NCI-H1930 (cell line): ENCODE measurements at regions not wholly inside any gene's neighbourhood (a gene's known extent, or its start where the extent isn't known, plus 50 kb on each side); places are given as distances from the start of the nearest gene placed in this dataset.
A peak's percentile ranks its signal among the peaks of the same experiment; 100 is the strongest.
"Not testable (repeated sequence)": the region's sequence is repeated elsewhere in the genome, so short reads cannot be mapped to it uniquely, and the experiment has no call there.

ENCODE experiments used
- DNase-seq, 2 experiments: peaks; one replicate each; lab custom pipeline; 2025; lab: John Stamatoyannopoulos, UW

DNA sequence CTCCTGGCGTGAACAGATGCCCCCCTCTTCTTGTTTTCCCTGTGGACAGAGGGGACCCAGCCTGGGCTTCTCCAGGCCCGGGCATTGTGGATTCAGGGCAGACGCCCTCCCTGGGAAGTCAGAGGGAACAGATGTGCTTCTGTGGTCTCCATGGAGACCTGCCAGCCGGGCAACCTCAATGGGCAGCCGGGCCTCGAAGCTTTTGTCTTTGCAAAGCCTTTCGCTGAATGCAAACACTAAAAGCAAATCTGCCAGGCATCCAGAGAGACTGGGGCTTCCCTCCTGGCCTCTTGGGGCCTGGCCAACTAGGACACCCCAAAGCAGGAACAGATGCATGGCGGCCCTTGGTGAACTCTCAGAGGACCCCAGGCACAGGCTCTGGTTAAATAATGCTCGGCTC is 370.0 kb upstream of the SULF2 start:
- no peak for DNase-seq

DNA sequence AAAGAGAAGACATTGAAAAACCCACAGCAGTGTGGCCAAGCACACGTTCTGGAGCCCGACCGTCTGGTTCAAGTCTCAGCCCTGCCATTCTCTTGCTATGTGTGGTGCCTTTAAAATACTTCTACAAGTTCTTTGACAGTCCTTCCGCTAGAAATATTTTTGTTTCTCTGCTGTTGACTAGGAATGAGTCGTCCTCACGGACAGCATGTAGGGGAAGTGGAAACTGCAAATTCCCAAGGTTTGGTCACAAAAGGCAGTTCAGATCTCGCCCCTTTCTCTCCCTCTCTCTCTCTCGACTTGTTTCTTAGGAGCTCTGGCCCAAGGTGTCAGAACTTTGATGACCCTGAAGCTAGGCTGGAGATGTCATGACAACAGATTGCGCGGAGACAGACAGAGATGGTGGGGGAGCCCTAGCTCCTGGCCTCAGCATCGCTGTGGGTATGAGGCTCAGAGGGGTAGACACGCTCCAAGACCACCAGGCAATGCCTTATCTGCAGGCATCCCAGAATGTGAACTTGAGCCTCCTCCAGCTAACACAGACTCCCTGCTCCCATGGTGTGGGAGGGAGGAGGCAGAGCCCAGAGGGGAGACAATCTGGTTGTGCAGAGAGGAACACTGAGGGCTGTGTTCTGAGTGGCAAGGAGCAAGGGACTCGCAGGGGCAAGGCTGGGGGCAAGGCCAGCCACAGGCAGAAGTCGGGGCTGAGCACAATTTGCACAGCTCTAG is 368.9 kb upstream of the SULF2 start:
- no peak for DNase-seq

DNA sequence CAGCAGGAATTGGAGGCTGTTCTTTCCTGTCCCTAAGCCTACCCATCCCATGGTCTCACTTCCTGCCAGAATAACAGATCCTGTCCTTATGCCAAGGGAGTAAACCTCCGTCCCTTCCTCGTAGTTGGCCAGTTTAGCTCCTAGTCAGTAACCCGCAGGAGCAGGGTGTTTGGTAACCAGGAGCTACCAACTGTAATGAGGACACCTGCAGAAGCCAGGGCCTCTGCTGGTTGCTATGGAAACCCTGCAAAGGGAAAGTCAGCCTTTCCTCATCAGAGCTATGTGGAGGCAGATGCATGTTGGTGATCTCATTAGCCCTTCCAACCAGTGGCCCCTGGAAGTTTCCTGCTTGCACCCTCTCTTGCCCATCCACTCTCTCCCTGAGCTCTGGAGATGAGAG is 368.2 kb upstream of the SULF2 start:
- no peak for DNase-seq

DNA sequence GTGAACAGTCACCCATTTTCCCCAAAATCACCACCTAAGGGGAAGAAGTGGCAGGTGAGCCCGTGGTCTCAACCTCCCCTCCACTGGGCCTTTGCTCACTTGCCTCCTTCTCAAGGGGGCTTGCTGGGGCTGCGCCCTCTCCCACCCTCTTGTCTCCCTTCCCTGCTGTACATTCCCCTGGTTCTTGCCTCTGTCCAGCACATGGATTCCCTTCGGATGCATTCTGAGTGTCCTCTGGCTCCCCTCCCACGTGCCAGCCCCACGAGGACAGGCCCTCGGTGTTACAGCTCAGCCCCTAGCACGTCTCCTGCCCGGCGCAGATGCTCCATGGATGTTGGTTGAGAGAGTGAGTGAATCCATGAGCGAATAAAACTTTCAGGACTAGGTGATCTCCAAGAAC is 367.8 kb upstream of the SULF2 start:
- DNase-seq = no peak

DNA sequence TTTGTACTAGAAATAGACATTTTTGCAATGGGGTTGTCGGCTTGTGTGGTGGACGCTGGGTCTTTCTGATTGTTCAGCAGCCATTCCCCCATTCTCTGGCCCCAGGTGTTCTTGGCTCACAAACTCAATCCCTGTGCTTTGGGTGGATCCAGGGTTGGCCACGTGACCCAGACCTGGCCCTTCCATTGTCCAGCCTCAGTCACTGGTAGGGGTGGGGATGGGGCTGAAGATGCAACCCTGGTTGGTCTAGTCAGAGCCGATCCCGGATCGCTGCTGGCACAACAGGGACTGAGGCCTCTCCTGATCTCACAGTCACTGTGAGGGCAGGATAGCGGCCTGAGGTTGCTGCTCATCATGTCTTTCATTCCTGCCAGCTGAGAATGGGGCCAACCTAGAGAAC is 365.3 kb upstream of the SULF2 start:
- no peak for DNase-seq

DNA sequence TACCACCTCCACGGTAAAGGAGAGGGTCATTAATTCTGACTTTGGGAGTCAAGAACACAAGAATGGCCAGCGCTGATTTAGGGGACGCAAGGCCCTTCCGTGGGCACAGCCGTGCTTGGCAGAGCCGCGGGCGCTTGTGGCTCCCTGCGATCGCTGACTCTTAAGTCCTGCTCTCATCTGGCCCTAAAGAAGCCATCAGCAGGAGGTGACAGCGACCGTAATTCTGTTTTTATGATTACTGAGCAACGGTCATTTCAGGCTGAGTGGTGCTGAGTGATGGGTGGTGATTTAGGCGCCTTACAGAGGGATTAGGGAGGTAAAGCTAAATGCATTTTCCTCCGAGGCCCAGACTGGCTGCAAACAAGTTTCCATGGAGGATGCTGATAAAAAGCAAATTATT is 364.6 kb upstream of the SULF2 start:
- no peak for DNase-seq

DNA sequence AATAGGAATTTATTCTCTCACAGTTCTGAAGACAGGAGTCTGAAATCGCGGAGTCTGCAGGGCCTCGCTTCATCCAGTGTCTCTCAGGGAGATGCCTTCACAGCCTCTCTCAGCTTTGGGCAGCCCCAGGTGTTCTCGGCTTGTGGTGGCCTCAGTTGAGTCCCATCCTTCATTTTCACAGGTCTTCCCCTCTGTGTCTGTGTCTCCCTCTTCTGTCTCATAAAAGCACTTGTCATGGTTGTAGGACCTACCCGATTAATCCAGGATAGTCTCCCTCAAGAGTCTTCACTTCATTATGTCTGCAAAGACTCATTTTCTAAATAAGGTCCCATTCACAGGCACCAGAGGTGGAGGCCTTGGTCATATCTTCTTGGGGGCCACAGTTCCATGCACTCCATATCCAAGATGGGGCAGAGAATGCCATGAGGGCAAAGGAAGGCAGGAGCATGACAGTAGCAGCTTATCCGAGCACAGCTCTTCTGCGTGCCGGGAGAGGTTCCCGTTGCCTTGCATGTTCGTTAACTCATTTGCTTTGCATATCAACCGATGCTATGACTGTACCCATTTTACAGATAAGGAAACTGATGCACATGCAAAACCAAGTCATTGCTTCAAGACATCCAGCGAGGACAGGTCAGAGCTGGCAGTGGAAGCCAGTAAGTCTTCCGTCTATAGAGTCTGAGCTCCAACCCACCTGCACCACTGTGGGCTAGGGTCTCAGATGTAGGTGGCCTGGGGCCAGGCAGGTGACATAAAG is 363.8 kb upstream of the SULF2 start:
- no peak for DNase-seq

DNA sequence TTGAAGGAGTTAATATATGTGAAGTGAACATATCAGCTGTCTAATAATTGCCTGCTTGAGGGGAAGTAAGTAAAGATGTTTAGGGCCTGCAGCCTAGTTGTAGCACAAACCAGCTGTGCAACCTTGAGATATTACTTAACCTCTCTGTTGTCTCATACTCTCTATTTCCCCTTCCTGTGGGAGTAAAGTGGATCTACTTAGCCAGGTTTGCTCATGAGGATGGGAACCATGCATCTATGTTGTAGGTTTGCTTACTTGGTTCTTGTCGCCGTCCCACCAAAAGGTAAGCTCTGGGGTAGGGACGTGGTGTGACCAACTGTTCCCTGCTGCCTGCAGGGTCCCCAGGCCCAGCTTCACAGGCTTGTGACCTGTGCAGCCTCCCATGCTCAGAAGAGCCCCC is 362.7 kb upstream of the SULF2 start:
- DNase-seq = no peak

DNA sequence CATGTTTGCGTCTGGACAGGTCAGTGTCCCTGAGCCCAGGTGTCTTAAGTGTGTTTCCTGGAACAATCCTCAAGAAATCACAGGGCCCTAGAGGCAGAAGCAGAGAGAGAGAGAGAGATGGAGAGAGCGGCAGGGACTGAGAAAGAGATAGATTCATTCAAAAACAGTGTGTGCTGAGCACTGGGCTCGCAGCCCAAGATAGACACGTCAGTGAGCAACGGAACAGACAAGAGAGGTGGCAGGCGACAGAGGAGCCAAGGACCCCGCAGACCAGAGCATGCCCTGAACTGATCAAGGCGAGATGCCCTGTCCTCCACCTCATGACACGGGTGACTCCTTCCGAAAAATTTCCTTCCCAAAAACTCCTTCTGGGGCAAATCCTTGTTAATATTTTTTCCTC is 362.0 kb upstream of the SULF2 start:
- DNase-seq = no peak

DNA sequence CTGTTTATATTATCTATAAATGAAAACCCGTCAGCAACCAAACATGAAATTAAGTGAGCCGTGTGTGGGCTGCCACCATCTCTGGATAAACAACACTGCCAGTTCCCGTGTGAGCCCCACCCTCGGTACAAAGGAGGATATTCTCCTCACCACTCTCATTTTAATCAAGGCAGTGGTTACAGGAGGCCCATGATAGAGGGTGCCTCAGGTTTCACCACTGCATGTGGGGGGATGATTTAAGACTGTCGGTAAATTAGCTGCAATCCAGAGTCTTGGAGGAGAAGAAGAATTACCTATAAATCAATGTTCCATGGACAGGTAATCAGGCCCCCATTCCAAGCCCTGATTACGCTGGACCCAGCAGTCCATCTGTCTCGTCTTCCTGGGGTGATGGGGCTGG is 361.6 kb upstream of the SULF2 start:
- DNase-seq = no peak

DNA sequence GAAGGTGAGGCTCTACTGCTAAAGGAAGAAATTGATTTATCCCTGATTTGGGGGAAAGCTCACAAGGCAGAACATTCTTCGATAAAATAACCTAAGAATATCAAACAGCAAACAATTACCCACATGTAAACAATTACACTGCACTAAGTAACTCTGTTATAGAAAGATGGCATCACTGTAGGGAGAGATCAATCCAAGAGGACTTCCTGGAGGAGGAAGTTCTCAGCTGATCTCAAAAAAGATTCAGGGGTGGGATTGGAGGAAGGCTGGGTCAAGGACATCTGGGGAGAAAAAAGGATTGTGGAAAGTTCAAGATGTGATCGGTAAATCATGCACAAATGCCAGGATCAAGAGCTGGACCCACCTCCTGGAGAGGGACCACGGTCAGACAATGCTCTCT is 361.0 kb upstream of the SULF2 start:
- no peak for DNase-seq

DNA sequence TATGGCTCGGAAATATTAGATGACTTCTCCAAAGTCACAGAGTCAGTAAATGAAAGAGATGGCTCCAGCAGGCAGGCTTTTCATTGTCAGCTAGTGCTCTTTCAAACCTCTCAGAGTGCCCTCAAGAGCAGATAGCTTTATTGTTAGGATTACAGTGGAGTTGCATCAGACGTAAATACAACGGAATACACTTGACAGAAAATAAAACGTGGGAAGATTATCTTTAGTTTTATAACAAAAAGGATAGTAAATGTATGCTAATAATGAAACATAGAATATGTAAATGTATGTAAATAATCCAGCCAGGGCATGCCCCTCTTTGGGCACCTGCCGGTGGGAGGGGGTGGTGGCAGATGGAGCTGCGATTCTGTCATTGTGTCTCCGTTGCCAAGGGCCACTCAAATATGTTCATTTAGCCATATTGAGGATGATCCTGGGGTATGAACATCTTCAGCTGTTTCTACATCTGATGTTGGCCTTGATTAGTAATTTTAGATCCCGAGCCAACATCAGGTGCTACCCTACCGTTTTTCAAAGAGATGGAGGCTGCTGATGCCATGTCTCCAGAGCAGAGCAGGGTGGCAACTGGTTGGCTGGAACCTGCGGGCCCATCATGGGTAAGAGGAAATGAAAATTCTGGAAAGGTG is 358.3 kb upstream of the SULF2 start:
- peak in 1 of 2 experiments; percentile 69 for DNase-seq

DNA sequence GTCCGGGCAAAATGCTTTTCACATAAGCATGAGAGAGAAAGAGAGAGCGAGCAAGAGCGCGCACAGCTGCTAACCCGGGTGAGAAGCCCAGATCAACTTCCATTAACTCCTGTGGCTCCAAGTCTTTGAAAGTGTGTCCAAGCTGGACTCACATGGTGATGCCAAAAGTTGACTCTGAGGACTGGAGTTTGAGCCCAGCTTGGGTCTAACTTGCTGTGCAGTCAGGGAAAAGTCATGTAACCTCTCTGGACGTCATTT is 357.2 kb upstream of the SULF2 start:
- no peak for DNase-seq

DNA sequence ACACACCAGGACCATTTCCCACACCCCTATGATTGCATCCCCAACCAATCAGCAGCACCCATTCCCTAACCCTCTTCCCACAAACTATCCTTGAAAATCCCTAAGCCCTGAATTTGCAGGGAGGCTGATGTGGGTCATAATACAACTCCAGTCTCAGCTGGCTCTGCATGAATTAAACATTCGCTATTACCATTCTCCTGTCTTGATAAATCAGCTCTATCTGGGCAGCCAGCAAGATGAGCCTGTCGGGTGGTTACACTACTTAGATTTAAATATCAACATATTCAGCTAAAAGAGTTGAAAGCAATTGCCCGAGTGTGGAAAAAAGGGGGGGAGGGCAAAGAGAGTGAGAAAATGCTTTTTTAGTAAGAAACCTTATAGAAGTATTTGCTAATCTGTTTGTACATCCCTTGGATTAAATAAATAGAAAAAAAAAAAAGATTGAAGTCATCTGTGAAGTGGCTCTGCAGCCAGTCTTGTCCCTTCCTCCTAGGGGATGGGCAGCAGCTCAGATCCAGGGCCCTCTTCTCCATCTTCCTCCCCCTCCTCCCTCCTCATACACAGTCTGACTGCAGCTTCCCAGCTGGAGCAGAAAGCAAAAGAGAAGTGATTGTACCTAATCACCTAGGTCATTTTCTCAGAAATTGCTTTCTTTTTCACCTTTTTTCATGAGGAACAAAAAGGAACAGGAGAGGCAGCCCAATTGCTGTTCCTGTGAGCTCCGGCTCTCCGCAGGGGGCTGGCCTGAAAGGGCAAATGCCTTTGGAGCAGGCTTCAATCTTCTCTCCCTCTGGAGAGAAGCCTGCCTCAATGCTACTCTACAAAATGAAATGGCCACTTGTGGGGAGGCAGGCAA is 356.6 kb upstream of the SULF2 start:
- no peak for DNase-seq

DNA sequence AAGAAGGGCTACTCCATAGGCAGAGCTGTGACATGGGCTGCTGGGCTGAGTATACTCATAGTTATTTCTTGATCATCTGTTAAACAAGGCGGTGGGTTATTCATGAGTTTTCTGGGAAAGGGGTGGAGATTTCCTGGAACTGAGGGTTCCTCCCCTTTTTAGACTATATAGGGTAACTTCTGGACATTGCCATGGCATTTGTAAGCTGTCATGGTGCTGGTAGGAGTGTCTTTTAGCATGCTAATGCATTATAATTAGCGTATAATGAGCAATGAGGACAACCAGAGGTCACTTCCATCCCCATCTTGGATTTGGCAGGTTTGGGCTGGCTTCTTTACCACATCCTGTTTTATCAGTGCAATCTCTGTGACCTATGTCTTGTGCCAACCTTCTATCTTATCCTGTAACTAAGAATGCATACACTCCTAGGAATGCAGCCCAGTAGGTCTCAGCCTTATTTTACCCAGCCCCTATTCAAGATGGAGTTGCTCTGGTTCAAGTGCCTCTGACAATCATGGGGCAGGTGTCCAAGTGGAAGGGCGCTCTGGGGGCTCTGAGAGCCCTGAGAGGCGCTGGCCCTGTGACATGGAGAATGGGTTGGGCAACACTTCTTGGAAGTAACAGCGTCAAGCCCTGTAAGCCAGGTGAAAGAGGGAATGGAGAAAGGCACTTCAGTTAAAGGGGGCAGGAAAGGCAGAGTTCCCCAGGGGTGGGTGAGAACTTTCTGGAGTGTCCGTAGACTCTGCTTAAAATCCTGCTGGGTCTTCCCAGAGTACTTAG is 354.2 kb upstream of the SULF2 start:
- no peak for DNase-seq

DNA sequence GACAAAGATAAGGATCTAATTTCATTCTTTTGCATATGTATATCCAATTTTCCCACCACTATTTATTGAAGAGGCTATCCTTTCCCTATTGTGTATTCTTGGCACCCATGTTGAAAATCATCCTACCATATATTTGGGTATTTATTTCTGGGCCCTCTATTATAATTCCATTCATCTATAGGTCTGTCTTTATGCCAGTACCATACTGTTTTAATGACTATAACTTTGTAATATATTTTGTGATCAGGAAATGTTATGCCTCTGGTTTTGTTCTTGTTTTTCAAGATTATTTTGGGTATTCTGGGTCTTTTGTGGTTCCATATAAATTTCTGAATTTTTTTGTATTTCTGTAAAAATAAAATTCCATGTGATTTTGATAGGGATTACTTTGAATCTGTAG is 347.6 kb upstream of the SULF2 start:
- DNase-seq = no peak

DNA sequence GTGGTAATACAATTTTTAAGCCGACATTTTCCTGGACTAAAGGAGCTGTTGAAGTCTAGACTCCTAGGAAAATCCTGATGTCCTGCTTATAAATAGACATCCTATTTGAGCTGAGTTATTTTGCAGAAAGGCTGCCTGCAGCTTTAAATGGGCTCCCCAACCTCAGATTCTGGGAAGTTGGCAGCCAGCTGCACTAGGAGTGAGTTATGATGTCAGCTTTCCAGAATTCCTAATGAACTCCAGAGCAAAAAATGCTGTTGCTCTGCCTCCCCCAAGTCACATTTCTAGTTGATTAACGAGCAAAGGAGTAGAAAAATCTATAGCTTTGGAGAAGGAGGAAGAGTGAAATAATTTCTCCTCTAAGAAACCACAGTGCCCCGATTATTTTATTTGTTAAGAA is 346.3 kb upstream of the SULF2 start:
- no peak for DNase-seq

DNA sequence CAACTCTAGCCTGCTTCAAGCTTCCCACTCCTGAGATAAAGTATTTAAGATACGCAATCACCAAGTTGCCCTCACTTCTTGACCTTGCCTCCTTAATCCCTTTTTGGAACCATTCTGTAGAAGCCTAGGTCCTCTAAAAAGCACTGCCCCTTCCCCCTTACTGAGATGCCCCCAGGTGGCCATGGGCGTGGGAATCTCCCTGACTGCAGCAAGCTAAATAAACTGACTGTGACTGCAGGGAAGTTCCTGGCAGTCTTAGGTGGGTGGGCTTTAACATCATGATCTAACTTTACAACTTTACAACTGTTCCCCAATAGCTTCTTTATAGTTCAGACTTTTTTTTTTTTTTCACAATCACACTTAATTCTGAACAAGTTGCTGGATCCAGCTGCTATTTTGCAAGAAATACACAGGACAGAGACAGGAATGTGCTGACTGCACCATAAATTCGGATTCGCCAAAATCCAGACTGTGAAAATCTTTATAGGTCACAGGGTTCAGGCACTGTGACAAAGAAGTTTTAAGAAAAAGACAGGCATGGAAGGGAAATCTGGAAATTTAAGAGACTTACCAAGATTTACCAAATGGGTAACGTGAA is 344.2 kb upstream of the SULF2 start:
- DNase-seq = no peak

DNA sequence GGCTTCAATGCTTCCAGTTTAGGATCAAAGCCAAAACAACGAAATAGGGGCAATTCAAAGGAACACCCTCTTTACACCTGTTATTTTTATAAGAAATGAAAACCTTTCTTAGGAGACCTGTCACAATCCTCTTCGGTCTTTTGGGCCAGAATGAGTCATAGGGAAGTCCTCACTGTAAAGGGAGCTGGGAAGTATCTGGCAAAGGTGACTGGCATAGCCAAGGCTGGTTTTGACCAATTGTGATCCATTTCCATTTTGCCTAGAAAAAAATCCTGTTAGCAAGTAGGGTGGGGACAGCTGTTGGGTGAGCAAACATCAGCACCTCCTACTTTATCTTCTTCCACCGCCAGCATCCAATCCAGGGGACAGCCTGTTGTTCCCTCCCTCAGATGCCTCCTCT is 343.2 kb upstream of the SULF2 start:
- no peak for DNase-seq

DNA sequence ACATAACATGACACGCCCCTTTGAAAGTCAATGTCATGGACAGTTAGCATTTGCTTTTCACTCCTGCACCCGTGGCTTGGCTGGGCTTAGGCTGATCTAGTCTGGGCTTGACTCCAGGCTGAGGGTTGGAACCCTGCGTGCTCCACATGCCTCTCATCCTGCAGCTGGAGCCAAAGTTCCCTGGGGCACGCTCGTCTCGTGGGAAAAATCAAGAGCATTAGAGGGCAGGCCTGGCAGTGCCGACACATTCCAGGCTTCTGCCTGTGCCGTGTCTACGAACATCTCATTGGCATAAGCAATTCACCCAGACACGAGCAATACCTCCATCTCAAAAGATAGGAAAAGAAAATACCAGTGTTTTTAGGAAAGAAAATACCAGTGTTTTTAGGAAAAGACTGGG is 342.7 kb upstream of the SULF2 start:
- not testable (repeated sequence) for DNase-seq

DNA sequence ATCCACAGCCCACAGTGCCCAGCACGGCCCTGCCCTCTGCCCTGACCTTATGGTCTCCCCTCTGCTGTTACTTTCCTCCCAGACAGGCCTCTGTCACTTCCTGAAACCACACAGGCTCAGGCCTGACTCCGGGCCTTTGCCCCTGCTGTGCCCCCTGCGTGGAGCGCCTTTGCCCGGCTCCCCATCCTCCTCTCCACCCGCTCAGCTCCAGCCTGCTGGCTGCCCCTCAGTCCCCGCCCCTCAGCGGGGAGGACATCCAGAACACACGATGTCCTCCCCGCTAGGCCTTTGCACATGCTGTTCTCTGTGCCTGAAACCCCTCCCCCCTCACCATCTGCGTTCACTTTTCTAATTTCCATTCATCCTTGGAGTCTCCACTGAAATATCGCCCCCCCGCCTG is 341.9 kb upstream of the SULF2 start:
- DNase-seq = not testable (repeated sequence)
